Stimulated activated CD4-positive, alpha-beta T cell treated with anti-CD3 and anti-CD28 coated beads, Interleukin-4, amount 100 ng/mL, for 1 hour (primary cell): ENCODE measurements at regions not wholly inside any gene's neighbourhood (a gene's known extent, or its start where the extent isn't known, plus 50 kb on each side); places are given as distances from the start of the nearest gene placed in this dataset.

Experiments
- DNase-seq: peaks from one replicate; pipeline ENCODE4 v3.0.0-alpha.2; 2020

- no peak for DNase-seq
Observed at GRCh38 chr12:127538316-127538715, 728.7 kb upstream of the TMEM132C start.

DNA sequence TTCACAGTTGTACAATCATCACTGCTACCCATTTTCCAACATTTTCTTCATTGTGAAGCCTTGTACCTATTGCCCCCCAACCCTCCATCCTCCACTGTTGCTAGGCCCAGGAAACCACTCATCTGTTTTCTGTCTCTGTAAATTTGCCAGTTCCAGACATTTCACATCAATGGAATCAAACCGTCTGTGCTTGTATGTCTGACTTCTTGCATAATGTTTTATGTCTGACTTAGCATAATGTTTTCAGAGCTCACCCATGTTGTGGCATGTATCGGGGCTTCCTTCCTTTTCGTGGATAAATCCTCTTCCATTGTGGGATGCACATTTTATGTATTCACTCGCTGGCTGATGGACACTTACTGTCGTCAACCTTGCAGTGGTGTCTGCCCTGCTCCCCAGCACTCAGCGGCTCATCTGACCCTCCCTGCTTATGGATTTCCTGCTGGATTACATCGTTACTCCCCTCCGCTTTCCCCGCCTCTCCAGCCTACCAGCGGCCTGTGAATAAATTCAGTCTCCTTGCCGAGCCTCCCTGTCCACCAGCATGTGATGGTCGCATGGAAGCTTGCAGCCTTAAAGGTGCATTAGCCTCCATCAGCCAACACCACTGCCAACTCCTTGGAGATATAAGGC is 727.6 kb upstream of the TMEM132C start:
- no peak for DNase-seq

GRCh38 chr12:127542391-127542790 is 724.6 kb upstream of the TMEM132C start:
- DNase-seq: no peak

DNA sequence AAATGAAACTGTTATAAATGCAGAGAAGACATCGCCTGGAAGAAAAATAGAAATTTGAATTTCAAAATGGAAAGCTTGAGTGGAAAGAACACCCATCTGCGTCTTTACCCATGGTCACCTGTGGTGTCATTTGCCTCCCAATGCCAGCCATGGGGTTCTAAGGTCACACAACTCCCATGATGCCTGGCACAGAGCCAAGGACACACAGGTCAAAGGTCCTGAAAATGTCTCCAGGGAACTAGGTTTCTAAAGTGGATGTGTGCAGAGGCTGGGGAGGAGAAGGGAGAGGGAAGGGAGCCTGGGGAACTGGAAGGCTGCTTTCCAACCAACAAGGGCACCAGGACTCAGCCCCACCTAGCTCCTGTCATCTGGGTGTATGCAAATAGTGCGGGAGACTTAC is 724.0 kb upstream of the TMEM132C start:
- no peak for DNase-seq

DNA sequence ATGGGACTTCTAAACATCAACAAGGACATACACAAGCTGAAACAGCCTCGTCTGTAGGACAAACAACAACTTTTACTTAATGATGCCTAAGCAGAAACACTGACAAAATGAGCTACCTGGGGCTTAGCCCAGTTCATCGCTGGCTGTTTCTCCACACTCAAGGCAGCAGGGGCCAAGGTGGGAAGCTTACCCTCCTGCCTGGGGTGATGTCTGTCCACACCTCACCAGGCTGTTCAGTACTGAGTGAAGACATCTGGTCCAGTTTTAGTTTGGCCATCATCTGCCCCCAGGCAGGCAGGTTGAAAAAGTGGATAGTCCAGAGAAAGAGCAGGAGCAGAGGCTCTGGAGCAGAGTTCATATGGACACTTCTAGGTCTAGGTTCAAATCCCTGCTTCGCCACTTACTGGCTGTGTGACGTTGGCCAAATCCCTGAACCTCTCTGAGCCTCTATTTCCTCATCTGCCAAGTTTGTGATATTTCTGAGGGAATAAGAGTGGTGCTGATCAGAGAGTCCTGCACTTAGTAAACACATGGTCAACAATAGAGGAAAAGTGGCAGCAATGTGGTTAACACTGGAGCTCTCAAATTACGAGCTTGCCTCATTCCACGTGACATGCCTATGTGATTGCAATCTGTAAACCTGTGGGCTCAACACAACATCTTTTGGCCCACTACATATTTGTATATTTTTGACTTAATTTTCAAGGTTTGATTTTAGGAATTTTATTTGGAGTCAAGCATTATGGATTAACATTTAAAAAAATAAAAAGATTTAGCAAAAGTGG is 720.1 kb upstream of the TMEM132C start:
- DNase-seq: no peak

- DNase-seq: no peak
Observed at GRCh38 chr12:127548123-127548553, 718.8 kb upstream of the TMEM132C start.

DNA sequence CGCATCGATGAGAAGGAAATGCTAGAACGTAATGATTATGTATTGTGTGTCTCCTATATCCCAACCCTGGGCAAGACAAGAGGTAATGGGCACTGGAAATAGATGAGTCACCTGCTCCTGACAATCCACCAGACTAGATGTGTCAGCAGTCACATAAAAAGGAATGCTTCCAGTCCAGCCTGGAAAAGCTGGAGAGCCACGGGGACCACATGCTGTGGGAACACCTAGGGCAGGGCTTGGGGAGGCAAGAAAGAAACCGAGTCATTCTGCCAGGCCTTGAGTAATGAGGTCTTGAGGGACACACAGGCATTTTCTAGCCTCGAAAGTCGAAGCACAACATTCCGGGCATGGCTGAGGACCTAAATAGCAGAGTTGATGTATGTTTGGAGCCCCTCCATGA is 716.7 kb upstream of the TMEM132C start:
- DNase-seq: no peak

- no peak for DNase-seq
Observed at GRCh38 chr12:127552838-127553237, 714.1 kb upstream of the TMEM132C start.

- DNase-seq: no peak
Observed at GRCh38 chr12:127555071-127555470, 711.9 kb upstream of the TMEM132C start.

- DNase-seq: no peak
Observed at GRCh38 chr12:127556231-127556886, 710.6 kb upstream of the TMEM132C start.

GRCh38 chr12:127558361-127558760 is 708.6 kb upstream of the TMEM132C start:
- no peak for DNase-seq

DNA sequence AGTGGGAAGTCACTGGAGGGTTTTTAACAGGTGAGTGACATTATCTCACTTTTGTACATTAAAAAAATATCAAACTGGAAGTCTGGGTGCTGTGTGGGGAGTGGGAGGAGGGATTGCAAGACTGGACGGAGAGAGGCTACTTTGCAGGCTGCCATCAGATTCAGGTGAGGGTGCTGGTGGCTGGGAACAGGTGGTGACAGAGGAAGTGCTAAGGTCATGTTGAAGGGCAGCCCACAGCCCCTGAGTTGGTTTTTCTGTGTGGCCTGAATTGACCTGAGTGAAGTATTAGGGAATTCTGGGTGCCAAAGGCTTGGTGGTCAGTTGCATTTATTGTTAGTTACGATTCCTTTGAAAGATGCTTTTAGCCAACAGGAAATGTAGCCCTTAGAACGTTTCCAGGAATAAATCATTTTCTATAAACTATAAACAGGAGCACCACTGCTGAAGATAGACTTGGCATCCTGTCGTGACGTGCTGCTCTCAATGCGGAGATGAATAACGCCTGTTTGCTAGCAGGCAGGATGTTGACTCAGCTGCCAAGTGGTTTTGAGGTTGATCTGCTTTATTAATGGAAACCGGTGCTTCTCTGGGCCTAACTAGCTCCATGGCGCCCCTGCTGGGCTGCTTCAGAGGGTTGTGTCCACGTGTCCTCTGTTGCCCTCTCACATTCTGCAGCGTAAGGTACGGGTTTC is 707.5 kb upstream of the TMEM132C start:
- DNase-seq: peak; percentile 41

DNA sequence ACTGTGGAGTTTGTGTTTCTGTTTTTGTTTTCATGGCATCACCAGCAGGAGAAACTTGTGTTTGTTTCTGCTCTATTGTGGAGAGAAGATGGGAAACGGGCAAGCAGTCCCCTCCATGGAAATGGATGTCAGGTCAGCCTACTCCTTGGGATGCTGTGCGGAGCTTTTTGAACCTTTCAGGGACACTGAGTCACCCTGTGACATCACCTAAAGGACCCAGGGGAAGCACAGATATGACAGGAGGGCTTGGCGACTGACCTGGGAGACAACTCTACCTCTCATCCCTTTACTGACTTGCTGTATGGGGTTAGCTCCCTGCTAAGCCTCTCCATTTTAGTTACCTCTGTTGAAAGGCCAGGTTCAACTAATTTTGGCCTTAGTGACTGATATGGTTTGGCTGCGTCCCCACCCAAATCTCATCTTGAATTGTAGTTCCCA is 706.9 kb upstream of the TMEM132C start:
- no peak for DNase-seq

GRCh38 chr12:127562816-127563215 is 704.2 kb upstream of the TMEM132C start:
- DNase-seq: no peak

DNA sequence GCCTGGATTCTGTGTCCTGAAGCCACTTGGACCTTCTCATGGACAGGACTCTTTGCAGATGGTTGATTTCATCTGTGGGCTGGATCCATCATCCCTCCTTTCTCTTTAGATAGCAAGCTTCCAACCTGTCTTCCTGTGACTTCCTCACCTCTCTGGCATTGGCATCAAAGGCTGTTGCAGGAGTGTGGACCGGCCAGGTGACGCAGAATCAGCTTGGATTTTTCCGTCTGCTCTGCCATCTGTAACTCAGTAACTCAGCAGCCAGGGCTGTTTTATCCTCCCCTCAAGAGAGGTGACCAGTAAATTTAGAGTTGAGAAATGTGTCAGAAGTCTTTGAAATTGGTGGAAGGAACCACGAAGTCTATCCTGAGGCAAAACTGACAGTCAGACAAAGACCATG is 701.7 kb upstream of the TMEM132C start:
- DNase-seq: no peak

GRCh38 chr12:127567531-127567930 is 699.4 kb upstream of the TMEM132C start:
- DNase-seq: no peak

DNA sequence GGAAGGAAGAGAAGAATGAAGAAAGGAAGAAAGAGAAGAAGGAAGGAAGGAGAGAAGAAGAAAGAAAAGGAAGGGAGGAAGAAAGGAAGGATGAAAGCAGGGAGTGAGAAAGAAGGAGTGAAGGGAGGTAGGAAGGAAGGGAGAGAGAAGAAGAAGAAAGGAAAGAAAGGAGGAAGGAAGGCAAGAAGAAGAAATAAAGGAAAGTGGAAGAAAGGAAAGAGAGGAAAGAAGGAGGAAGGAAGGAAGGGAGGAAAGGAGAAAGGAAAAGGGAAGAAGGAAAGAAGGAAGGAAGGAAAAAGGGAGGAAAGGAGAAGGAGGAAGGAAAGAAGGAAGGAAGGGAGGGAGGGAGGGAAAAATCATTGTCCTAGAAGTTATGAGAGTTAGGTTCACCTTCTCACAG is 696.6 kb upstream of the TMEM132C start:
- DNase-seq: no peak

- DNase-seq: no peak
Observed at GRCh38 chr12:127570793-127571360, 696.1 kb upstream of the TMEM132C start.

DNA sequence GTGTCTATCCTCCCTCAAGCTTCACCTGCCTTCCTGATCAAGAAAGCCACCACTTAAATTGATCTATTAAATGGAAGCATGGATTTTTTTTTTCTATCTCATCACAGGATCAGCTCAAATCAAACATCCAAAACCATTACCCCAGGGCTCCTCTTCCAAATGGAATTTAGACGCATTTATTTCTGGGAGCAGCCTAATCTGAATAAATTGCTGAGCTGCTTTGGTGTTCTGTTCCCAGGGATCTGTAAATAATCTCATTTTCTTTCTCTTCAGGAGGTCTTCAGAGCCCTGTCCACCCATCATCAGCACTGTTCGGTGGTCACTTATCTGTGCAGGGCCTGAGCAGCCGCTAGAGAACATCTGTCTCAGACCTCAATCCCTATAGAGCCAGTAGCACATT is 695.4 kb upstream of the TMEM132C start:
- DNase-seq: no peak

DNA sequence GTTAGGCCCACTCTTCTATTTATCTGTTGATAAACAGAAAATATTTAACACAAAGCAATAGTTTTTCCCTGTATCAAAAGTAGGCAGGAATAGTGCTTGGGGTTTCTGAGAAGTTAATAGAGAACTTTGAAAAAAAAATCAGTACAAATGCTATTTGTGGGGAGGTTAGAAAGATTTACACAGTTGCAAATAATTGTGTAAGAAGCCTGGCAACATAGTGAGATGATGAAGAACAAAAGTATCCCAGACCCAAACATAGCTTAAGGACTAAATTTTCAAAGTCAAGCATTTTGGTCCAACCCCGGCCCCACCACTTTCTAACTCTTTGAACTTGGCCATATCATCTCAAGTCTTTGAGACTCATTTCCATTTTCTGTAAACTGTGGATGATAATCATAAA is 687.5 kb upstream of the TMEM132C start:
- DNase-seq: no peak

DNA sequence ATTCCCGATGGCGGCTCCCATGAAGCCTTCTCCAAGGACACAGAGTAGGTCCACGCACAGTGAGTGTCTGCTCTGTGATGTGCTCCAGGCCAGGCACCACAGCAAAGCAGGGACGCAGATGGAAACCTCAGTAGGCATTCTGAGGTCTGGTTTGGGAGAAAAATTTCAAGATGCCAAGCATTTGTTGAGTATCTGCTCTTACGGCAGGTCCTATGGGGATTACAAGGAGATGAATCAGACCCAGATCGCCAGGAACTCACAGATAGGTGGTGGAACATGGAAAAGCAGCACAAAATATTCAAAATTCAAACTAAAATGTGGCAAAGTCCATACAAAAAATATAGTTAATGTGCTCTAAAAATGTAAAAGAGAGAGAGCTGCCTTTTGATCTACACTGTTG is 684.9 kb upstream of the TMEM132C start:
- no peak for DNase-seq

DNA sequence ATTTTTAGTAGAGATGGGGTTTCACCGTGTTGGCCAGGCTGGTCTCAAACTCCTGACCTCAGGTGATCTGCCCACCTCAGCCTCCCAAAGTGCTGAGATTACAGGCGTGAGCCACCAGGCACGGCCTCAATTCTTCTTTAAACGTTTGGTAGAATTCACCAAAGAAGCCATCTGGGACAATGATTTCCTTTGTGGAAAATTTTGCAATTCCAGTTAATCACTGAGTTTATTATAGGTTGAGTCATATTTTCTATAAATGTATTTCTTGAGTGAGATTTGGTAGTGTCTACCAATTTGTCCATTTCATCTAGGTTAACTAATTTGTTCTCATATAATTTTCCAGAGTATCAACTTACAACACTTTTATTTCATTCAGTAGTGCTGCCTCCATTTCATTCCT is 683.9 kb upstream of the TMEM132C start:
- DNase-seq: no peak

DNA sequence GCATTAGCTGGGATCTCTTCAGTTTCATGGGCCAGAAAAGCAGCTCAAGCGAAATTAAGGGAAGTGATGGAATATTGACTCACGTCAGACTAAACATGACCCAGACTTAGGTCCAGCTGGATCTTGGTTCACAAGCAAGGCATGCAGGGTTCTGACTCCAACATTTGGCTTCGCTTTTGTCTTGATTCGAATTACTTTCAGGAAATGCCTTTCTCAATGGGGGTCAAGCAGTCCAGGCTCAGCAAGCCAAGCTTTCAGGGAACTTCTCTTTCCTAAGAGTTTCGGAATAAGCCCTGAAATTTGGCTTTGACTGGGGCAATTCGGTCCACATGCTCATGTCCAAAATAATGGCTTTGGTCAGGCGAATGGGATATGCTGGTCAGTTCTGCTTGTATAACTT is 678.7 kb upstream of the TMEM132C start:
- DNase-seq: no peak
